HepG2 (cell line): ENCODE measurements at regions not wholly inside any gene's neighbourhood (a gene's known extent, or its start where the extent isn't known, plus 50 kb on each side); places are given as distances from the start of the nearest gene placed in this dataset.

Experiments
- ELF3 ChIP-seq: IDR thresholded peaks from 2 replicates; pipeline ENCODE4 v1.6.1; 2016; ENCODE audit warnings: missing genetic modification reagents, missing compliant biosample characterization
- FOXA3 ChIP-seq: IDR thresholded peaks from 2 replicates; pipeline ENCODE4 v1.6.1; 2016; ENCODE audit warnings: missing genetic modification reagents, missing compliant biosample characterization
- FOXP1 ChIP-seq, 2 experiments: fragments of 450-650 bp in 1 of 2; IDR thresholded peaks; 2 replicates each; pipeline ENCODE4 v1.6.1; 2017 to 2018; ENCODE audit warnings: antibody characterized with exemption in 1 of 2
- GFI1 ChIP-seq: sonication (generic); formaldehyde crosslinking; IDR thresholded peaks from 2 replicates; pipeline ENCODE4 v1.5.0; 2020; ENCODE audit warnings: missing genetic modification reagents, mild to moderate bottlenecking, borderline replicate concordance
- HHEX ChIP-seq: IDR thresholded peaks from 2 replicates; pipeline ENCODE4 v1.6.1; 2016; ENCODE audit warnings: control low read depth
- ISL2 ChIP-seq: sonication (generic); formaldehyde crosslinking; IDR thresholded peaks from 2 replicates; pipeline ENCODE4 v1.5.0; 2020; ENCODE audit warnings: missing genetic modification reagents
- KMT2A ChIP-seq: sonication (generic); formaldehyde crosslinking; IDR thresholded peaks from 2 replicates; pipeline ENCODE4 v1.4.0; 2020; ENCODE audit warnings: missing genetic modification reagents
- MAFG ChIP-seq: sonication (generic); formaldehyde crosslinking; IDR thresholded peaks from 2 replicates; pipeline ENCODE4 v1.5.1; 2020; ENCODE audit warnings: mild to moderate bottlenecking, missing genetic modification reagents
- NFRKB ChIP-seq: fragments of 450-650 bp; IDR thresholded peaks from 2 replicates; pipeline ENCODE4 v1.6.1; 2017
- PAXIP1 ChIP-seq: sonication (generic); formaldehyde crosslinking; conservative IDR thresholded peaks from 2 replicates; pipeline ENCODE4 v1.4.0; 2020; ENCODE audit warnings: mild to moderate bottlenecking, missing genetic modification reagents, moderate library complexity
- REXO4 ChIP-seq: sonication (generic); formaldehyde crosslinking; IDR thresholded peaks from 2 replicates; pipeline ENCODE4 v1.8.0; 2022; ENCODE audit warnings: missing genetic modification reagents, mild to moderate bottlenecking, borderline replicate concordance
- SALL1 ChIP-seq: sonication (generic); formaldehyde crosslinking; IDR thresholded peaks from 2 replicates; pipeline ENCODE4 v1.8.0; 2022; ENCODE audit warnings: mild to moderate bottlenecking, missing genetic modification reagents
- SKI ChIP-seq: fragments of 450-650 bp; IDR thresholded peaks from one replicate; pipeline ENCODE4 v1.6.1; 2018; ENCODE audit warnings: mild to moderate bottlenecking; ENCODE audit not compliant: partially characterized antibody
- ZBTB43 ChIP-seq: sonication (generic); formaldehyde crosslinking; conservative IDR thresholded peaks from 2 replicates; pipeline ENCODE4 v1.4.0; 2020; ENCODE audit warnings: missing genetic modification reagents
- ZNF30 ChIP-seq: sonication (generic); formaldehyde crosslinking; IDR thresholded peaks from 2 replicates; pipeline ENCODE4 v1.5.0; 2020; ENCODE audit warnings: mild to moderate bottlenecking, missing genetic modification reagents
- ZNF674 ChIP-seq: sonication (generic); formaldehyde crosslinking; IDR thresholded peaks from 2 replicates; pipeline ENCODE4 v1.5.0; 2020; ENCODE audit warnings: low read depth, mild to moderate bottlenecking, missing genetic modification reagents
- ZNF781 ChIP-seq: sonication (generic); formaldehyde crosslinking; IDR thresholded peaks from 2 replicates; pipeline ENCODE4 v1.5.1; 2020; ENCODE audit warnings: borderline replicate concordance, mild to moderate bottlenecking, missing genetic modification reagents; ENCODE audit errors: not compliant biosample characterization
- TF ChIP-seq, protein P1 (sequence below): sonication (generic); formaldehyde crosslinking; IDR thresholded peaks from 2 replicates; pipeline ENCODE4 v1.4.0; 2020; ENCODE audit warnings: missing genetic modification reagents
- TF ChIP-seq, protein P2 (sequence below): sonication (generic); formaldehyde crosslinking; IDR thresholded peaks from 2 replicates; pipeline ENCODE4 v1.5.1; 2020; ENCODE audit warnings: mild to moderate bottlenecking, missing genetic modification reagents, moderate library complexity
- TF ChIP-seq, protein P3 (sequence below): sonication (generic); formaldehyde crosslinking; IDR thresholded peaks from 2 replicates; pipeline ENCODE4 v1.4.0; 2020; ENCODE audit warnings: missing genetic modification reagents

GRCh38 chr4:87912164-87913004, 63.1 kb upstream of the SPP1 start (continued):
- TF ChIP-seq, protein P1, sequence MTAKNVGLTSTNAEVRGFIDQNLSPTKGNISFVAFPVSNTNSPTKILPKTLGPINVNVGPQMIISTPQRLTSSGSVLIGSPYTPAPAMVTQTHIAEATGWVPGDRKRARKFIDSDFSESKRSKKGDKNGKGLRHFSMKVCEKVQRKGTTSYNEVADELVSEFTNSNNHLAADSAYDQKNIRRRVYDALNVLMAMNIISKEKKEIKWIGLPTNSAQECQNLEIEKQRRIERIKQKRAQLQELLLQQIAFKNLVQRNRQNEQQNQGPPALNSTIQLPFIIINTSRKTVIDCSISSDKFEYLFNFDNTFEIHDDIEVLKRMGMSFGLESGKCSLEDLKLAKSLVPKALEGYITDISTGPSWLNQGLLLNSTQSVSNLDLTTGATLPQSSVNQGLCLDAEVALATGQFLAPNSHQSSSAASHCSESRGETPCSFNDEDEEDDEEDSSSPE (CRISPR knock-in tag), result no peak
- TF ChIP-seq MAFG (no peak), ISL2 (CRISPR knock-in tag) (peak; percentile 30; the same call in 1 of the 2 replicates), KMT2A (CRISPR knock-in tag) (no peak), FOXP1 (IDR thresholded peaks at IDR 0.05) (no peak), FOXP1 (CRISPR knock-in tag; IDR thresholded peaks at IDR 0.05) (no peak), HHEX (CRISPR knock-in tag) (no peak), ZNF30 (CRISPR knock-in tag) (no peak), NFRKB (no peak), FOXA3 (CRISPR knock-in tag) (peak; percentile 29), ZNF781 (CRISPR knock-in tag) (no peak), GFI1 (CRISPR knock-in tag) (peak; percentile 36; the same call in 1 of the 2 replicates), ZNF674 (CRISPR knock-in tag) (no peak), PAXIP1 (CRISPR knock-in tag) (peak; percentile 65), SALL1 (no peak), REXO4 (CRISPR knock-in tag) (no peak), ELF3 (CRISPR knock-in tag) (peak; percentile 79), ZBTB43 (no peak), SKI (no peak)
- TF ChIP-seq, protein P2, sequence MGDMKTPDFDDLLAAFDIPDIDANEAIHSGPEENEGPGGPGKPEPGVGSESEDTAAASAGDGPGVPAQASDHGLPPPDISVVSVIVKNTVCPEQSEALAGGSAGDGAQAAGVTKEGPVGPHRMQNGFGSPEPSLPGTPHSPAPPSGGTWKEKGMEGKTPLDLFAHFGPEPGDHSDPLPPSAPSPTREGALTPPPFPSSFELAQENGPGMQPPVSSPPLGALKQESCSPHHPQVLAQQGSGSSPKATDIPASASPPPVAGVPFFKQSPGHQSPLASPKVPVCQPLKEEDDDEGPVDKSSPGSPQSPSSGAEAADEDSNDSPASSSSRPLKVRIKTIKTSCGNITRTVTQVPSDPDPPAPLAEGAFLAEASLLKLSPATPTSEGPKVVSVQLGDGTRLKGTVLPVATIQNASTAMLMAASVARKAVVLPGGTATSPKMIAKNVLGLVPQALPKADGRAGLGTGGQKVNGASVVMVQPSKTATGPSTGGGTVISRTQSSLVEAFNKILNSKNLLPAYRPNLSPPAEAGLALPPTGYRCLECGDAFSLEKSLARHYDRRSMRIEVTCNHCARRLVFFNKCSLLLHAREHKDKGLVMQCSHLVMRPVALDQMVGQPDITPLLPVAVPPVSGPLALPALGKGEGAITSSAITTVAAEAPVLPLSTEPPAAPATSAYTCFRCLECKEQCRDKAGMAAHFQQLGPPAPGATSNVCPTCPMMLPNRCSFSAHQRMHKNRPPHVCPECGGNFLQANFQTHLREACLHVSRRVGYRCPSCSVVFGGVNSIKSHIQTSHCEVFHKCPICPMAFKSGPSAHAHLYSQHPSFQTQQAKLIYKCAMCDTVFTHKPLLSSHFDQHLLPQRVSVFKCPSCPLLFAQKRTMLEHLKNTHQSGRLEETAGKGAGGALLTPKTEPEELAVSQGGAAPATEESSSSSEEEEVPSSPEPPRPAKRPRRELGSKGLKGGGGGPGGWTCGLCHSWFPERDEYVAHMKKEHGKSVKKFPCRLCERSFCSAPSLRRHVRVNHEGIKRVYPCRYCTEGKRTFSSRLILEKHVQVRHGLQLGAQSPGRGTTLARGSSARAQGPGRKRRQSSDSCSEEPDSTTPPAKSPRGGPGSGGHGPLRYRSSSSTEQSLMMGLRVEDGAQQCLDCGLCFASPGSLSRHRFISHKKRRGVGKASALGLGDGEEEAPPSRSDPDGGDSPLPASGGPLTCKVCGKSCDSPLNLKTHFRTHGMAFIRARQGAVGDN (CRISPR knock-in tag), result no peak
- TF ChIP-seq, protein P3, sequence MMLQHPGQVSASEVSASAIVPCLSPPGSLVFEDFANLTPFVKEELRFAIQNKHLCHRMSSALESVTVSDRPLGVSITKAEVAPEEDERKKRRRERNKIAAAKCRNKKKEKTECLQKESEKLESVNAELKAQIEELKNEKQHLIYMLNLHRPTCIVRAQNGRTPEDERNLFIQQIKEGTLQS, result peak; percentile 39; the same call in 1 of the 2 replicates
